Activated gamma-delta T cell (primary cell): ENCODE measurements at regions not wholly inside any gene's neighbourhood (a gene's known extent, or its start where the extent isn't known, plus 50 kb on each side); places are given as distances from the start of the nearest gene placed in this dataset.

Experiments used
- DNase-seq: peaks from one replicate; lab custom pipeline; 2025; lab: John Stamatoyannopoulos, UW

DNA sequence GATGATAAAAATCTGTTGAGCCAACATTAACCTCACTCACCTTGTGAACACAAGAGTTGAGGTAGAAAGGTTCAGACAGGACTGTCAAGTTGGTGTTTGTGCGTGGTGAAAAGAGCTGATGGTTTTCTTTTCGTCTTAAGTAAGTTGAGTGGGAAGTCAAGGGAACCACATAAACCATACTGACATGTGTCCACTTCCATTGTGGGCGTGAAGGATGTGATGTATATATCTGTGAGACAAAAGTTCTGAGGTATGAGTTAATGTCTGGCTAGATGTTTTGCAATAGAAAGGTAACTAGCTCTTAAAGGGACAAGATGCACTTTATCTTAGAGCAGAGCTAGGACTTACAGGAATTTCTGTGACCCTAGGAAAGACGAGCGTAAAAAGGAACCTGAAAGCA lies 1272.1 kb upstream of the ADGRB3 start:
- DNase-seq: no peak

DNA sequence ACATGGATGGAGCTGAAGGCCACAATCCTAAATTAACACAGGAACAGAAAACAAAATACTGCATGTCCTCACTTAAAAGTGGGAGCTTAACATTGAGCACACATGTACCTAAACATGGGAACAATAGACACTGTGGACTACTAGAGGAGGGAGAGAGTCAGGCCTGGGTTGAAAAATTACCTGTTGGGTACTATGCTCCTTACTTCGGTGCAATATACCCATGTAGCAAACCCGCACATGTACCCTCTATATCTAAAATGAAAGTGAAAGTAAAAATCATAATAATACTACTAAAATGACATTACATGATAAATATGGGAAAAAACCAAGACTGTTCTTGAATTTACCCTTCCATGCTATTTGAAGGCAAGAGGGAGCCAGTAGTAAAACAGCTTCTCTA lies 1273.8 kb upstream of the ADGRB3 start:
- no peak for DNase-seq

DNA sequence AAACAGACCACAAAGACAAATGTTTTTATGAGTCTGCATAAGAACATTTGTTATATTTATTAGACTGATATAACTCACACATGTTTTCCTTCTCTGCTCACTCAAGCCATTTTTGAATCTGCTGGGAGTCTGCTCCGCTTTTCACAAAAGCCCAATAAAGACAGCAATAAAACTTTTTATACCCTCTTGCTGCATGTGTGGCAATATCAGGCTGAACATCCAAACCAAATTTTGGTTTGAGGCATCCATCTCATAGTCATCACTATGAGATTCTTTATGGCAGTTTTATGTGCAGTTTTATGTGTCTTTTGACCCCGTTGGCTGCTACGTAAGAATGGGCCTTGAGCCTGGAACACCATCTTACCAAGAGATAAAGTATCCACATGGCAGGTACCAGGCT lies 1276.8 kb upstream of the ADGRB3 start:
- DNase-seq: no peak

DNA sequence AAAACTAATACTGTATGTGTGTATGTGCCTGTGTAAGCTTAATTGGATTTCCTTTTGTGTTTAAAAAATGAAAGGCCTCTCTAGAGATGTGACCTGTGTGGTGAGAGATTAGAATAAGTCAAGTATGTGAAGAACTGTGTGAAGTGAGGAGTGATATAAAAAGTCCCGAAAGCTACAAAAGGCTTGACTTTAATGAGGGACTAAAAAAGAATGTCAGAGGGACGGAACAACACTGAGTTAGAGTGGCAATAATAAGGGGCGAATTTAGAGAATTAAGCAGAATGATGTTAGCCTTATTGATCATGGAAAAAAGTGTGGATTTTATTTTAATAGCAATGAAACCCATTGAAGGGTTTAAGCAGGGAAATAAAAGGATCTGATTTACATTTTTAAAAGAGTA lies 1281.2 kb upstream of the ADGRB3 start:
- no peak for DNase-seq

DNA sequence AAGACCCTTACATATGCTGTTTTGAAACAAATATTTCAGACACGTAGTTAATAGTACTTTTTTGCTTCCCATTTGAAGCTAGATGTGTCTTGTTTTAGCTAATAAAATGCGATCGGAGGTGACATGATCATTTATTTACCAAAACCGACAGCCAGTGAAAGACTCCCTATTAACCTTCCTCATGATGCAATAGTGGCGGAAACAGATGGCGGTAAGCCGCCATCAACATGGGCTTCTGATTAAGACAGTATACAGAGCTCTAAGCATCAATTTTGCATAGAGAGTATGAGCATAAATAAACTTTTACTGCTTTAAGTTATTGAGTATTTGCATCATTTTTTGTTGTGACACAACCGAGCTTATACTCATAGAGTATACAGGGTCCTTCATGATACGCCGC lies 1282.4 kb upstream of the ADGRB3 start:
- DNase-seq: no peak

DNA sequence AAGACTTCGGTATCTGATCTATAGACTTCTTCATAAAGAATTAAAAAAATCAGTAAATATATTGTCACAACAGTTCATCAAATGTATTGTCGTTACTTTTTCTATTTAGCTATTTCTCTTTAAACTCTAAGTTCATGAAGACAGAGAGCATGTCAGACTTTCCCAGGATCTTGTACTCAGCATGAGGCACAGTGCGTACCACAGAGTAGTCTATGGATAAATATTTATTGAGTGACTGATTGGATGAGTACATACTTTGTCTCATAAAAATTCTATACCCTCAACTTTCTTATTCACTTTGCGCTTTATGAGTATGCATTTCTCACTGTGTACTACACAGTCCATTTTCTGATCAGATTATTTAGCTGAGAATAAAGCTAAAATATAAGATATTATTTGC lies 1284.4 kb upstream of the ADGRB3 start:
- no peak for DNase-seq

DNA sequence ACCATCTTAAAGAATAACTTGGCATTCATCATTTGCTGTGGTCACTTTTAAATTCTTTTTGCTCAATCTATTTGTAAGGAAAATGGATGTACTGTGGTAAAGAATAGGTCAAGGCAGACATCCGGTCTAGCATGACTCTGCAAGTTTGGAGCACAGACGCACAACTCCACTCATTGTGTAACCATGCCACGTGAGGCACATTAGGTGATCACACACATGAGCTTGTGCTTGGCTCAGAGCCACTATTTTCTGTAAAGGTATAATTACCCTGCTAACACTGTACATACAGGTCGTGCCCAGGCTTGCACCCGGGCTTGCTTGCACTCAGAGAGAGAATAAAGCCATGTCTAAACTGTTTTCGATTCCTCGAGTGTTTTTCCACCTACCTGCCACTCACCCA lies 1289.1 kb upstream of the ADGRB3 start:
- no peak for DNase-seq

DNA sequence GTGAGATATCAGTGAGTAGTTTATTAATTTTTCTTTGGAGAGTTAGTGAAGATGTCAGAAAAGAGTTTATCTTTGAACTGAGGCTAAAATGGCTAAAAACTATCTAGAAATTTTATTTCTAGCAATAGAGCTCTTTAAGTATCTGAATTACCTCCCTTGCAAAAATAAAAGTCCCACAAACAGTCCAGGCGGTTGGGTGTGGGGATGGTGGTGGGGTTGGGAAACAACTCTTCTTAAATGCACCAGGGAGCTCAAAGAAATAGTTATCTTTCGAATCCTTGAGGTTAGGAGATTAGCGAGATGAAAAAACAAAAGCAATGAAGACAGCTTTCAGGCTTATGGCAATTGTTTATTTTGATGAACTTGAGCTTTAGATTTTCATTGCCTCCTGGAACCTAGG lies 1299.1 kb upstream of the ADGRB3 start:
- DNase-seq: no peak

DNA sequence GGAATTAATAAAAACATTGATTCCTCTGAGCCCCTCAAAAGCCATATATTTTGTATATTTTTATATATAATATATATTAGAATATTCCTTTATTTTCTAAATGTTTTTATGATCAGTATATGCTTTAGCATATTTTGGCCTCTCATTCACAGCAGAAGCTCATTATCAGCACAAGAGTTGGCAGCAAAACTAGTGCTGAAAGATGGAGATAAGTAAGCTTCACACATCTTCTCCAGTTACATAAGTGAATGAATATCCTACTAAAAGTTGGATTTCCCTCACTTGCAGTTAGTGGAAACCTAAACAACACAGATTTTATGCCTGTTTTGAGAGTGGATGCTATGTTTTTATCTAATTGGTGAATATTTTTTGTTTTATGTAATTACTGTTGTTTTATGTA lies 1303.8 kb upstream of the ADGRB3 start:
- no peak for DNase-seq

DNA sequence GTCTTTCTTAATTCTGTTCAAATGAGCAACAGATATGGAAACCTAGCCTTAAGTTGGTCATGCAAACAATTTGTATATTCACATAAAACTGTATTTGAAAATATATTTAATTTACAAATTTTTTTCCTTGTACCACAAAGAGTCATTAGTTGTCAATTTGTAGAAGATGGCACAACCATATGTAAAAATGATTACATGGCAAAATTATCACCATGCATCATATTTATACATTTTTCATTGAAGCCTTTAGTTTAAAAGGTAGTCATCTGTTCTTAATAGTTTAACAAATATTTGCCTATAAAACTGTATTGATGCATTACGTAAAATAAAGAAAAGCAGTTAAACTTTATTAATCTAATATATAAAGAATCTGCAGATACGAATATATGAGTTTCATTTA lies 1306.8 kb upstream of the ADGRB3 start:
- no peak for DNase-seq

DNA sequence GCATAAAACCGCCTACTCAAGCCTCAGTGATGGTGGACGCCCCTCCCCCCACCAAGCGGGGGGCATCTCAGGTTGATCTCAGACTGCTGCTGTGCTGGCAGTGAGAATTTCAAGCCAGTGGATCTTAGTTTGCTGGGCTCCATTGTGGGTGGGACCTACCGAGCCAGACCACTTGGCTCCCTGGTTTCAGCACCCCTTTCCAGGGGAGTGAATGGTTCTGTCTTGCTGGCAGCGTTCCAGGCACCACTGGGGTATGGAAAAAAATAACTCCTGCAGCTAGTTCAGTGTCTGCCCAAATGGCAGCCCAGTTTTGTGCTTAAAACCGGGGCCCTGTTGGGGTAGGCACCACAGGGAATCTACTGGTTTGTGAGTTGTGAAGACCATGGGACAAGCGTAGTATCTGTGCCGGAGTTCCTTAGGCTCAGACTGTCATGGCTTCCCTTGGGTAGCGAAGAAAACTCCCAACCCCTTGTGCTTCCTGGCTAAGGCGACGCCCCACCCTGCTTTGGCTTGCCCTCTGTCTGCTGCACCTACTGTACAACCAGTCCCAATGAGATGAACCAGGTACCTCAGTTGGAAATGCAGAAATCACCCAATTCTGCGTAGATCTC lies 1334.5 kb upstream of the ADGRB3 start:
- DNase-seq: no peak

DNA sequence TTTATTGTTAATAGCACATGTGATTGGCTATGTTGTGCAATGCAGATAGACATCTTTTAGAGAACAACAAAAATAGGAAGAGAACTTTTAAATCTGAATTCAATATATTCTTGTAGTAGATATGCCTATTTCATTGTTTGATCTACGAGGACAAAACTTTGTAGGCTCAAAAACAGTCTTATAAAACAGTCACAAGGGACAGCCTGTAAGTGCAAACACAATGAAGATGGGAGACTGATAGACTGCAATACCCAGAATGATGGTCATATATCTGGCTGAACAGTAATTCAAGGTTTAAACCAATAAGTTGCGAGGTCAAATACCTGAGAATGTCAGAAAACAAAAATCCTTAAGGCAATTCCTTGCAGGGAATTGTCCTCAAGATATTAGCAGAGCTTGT lies 1342.9 kb upstream of the ADGRB3 start:
- no peak for DNase-seq

DNA sequence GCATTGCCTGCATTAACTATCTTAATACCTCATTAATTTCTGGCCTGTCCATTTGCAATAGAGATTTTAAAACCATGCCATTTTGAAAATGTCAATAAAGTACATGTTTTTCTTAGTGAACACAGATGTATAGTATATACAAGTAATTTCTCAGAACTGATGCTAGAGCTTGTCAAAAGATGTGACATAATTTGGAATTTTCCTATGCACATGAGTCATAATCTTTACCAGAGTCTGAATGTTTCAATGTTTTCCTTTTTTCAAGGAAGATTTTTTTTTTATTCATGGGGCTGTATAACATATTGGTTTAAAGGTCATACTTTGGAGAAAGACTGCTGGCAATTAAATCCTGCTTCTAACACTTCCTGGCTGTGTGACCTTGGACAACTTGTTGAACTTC lies 1347.5 kb upstream of the ADGRB3 start:
- DNase-seq: no peak

DNA sequence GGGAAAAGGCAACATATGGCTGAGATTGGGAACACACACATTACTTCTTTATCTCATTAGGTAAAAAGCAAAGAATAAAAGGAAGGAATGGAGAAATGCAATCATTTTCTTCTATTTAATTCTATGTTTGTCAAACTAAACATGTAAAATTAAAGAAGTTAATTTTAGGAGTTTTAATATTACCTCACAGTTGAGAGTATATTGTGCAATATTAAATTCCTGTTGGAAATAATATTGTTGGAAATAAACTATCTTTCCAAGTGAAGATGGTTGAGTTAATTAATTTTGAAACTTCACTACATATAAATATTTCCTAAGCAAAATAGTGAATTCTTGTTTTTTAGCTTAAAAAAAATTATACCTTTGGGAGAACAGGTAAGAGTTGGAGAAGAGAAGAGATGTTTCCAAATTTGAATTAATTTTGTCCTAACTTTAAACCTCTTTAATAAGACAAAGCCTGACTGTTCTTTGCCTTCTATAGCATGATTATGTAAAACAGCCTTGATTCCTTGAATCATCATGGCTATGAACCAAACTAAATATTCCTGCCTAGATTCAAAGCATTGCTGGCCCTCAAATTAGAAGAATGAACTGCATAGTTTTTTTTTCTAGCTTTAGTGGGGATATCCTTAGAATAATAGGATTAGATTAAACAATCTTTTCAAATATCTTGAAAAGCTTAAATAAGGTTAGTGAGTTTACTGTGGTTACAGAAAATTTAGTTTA lies 1349.1 kb upstream of the ADGRB3 start:
- no peak for DNase-seq

DNA sequence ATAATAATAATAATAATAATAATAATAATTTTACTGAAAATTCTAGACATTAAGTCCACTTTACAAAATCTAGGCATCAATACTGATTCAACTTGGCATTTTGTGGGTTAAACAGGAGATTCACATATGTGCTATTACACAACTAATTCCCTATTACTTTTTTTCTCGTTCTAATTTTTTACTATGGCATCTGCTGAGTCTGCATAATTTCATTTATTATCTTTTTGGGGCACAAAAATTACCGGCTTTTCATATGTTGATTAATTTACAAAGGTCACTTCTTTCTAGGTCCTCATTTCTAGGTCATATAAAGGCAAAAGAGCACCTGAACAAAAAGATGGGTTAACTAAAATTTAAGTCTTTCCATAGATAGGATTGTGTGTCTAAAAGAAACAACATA lies 1357.8 kb upstream of the ADGRB3 start:
- DNase-seq: no peak

DNA sequence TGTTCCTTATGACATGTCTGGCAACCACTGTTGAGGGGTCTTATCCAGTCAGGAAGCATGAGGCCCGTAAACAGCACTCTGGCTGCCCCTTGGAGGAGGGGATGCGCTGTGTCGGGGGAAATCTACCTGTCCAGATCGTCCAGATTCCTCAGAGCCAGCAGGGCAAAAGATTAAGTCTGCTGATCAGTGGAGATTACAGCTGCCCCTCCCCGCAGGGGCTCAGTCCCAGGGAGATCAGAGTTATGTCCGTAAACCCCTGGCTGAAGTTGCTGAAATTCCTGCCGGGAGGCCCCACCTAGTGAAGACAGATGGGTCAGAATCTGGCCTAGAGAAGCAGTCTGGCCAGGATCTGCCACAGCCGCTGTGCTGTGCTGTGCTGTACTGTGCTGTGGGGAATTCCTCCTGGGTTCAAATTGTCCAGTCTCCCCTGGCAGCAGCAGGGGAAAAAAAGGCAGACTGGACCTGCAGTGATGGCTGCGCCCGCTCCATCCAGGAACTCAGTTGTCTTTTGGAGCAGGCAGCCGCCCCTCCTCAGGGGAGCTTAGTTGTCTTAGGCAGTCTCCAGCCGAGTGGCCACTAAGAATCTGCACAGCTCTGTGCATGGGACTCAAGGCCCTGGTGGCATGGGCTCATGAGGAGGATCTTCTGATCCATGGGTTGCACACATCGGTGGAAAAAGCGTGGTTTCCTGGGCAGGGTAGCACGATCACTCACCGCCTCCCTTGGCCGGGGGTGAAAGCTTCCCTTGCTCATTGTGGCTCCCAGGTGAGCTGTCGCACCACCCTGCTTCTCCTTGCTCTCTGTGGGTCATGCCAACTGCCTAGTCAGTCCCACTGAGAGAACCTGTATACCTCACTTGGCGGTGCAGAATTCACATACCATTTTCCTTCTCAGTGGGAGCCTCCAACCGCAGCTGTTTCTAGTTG lies 1368.8 kb upstream of the ADGRB3 start:
- DNase-seq: no peak

DNA sequence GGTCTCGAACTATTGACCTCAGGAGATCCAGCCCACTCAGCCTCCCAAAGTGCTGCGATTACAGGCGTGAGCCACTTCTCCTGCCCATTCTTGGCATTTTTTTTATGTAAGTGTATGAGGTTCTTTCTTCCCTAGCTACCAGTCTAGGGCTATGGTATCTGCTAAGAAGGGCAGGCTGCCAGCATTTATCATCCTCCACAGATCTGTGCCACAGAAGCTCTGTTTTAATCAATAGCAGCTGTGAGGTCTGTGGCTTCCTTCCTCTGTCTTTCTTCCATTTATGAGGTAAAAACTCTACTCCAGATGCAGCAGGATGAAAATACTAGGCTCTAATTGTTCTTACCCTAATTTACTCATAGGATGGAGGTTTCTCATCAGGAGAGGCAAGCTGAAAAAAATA lies 1382.4 kb upstream of the ADGRB3 start:
- no peak for DNase-seq

DNA sequence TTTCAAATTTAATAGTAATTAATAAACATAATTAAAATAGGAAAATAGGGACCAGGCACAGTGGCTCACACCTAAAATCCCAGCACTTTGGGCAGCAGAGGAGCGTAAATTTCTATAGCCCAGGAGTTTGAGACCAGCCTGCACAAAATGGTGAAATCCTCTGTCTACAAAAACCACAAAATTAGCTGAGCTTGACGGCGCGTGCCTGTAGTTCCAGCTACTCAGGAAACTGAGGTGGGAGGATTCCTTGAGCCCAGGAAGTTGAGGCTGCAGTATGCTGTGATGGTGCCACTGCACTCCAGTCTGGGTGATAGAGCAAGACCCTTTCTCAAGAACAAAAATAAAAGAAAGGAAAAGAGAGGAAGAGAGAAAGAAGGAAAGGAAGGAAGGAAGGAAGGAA lies 1387.0 kb upstream of the ADGRB3 start:
- DNase-seq: no peak

DNA sequence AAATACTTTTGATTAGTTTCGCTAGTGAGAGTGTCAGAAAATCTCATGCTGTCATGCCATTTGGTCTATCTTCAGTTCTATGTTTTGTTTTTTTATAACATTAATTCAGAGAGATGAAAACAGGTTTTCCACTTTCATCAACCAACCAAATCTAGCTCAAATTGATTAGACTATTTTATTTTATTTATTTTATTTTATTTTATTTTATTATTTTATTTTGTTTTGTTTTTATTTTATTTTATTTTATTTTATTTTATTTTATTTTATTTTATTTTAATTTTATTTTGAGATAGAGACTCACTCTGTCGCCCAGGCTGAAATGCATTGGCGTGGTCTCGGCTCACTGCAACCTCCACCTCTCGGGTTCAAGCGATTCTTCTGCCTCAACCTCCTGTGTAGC lies 1391.0 kb upstream of the ADGRB3 start:
- DNase-seq: no peak

DNA sequence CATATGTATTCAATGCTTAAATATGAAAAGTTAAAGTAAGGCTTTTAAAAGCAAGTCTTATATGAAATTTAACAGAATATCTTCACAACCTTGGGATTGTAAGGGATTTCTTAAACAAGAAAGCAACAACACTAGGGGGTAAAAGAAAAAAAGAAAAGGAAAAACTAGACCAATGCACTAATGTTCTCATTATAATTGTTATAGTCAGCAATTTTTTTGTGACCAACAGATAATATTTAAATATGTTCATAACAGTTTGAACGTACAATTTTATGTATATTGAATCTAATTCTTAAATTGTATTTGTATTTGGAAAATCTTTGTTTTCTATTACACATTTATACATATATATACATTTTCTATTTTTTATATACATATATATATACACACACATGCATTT lies 1397.8 kb upstream of the ADGRB3 start:
- no peak for DNase-seq

DNA sequence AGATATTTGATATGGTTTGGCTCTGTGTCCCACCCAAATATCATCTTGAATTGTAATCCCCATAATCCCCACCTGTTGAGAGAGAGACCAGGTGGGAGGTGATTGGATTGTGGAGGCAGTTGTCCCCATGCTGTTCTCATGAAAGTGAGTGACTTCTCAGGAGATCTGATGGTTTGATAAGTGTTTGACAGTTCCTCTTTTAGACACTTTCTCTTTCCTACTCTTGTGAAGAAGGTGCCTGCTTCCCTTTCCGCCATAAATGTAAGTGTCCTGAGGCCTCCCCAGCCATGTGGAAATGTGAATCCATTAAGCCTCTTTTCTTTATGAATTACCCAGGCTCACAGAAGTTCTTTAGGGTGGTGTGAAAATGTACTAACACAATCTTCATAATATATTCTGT lies 1404.0 kb upstream of the ADGRB3 start:
- no peak for DNase-seq

DNA sequence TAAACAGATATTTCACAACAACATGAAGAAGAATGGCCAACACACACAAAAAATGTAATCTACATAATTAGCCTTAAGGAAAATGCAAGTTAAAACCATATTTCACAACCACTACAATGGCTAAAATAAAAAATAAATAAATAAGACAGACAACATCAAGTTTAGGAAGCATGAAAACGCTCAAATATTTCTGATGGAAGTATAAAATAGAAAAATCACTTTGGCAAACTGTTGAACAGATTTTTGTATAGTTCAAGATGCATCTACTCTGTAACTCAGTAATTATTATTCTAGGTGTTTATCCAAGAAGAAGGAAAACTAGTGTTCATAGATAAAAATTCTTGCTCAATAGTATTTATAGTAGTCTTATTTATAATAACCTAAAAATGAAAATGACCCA lies 1410.1 kb upstream of the ADGRB3 start:
- DNase-seq: no peak

DNA sequence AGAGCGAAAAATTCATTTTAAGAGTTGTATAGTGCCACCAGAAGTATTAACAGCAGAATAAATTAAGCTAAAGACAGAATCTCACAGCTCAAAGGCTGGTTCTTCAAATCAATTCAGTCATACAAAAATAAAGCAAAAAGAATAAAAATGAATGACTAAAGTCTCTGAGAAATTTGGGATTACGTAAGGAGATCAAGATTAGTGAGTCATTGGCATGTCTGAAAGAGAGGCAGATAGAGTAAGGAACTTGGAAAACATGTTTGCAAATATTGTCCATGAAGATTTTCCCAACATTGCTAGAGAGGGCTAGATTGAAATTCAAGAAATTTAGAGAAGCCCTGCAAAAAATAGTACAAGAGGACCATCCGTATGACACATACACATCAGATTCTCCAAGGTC lies 1413.9 kb upstream of the ADGRB3 start:
- DNase-seq: no peak
